Epithelial cell of proximal tubule (primary cell): ENCODE measurements at regions not wholly inside any gene's neighbourhood (a gene's known extent, or its start where the extent isn't known, plus 50 kb on each side); places are given as distances from the start of the nearest gene placed in this dataset.

Source experiments
- DNase-seq: peaks from one replicate; pipeline ENCODE4 v3.0.0-alpha.2; 2011; ENCODE audit warnings: low read depth
- H3K4me3 ChIP-seq: 2 replicates; pipeline ENCODE4 v1.5.1; 2011; ENCODE audit warnings: low read depth, mild to moderate bottlenecking, low read length
- TF ChIP-seq, protein P1 (sequence below): conservative IDR thresholded peaks from 2 replicates; pipeline ENCODE4 v1.5.1; 2012; ENCODE audit warnings: low read depth, mild to moderate bottlenecking, low read length

- no peak for DNase-seq
- TF ChIP-seq, protein P1, sequence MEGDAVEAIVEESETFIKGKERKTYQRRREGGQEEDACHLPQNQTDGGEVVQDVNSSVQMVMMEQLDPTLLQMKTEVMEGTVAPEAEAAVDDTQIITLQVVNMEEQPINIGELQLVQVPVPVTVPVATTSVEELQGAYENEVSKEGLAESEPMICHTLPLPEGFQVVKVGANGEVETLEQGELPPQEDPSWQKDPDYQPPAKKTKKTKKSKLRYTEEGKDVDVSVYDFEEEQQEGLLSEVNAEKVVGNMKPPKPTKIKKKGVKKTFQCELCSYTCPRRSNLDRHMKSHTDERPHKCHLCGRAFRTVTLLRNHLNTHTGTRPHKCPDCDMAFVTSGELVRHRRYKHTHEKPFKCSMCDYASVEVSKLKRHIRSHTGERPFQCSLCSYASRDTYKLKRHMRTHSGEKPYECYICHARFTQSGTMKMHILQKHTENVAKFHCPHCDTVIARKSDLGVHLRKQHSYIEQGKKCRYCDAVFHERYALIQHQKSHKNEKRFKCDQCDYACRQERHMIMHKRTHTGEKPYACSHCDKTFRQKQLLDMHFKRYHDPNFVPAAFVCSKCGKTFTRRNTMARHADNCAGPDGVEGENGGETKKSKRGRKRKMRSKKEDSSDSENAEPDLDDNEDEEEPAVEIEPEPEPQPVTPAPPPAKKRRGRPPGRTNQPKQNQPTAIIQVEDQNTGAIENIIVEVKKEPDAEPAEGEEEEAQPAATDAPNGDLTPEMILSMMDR: peak; percentile 76
- H3K4me3 ChIP-seq: no peak overlapping the region
Measured at GRCh38 chr10:90148116-90148855, 446.9 kb downstream of the KIF20B start.

DNA sequence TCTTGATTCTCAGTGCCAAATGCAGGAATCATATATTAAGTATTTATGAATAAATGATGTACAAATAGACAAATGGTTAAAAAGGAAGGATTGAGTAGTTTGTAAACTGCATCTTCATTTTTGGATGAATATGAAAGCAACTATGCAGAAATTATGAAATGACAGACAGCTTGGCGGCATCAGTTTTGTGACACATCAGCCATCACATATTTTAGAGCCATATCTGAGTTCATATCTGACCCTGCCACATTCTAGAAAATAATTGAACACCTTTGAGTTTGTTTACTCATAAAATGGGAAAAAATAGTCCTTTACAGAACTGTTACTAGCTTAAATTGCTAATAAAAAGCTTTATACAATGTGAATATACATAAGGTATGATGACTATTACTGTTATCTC is 448.2 kb downstream of the KIF20B start:
- H3K4me3 ChIP-seq: no peak overlapping the region
- TF ChIP-seq, protein P1: no peak
- no peak for DNase-seq

DNA sequence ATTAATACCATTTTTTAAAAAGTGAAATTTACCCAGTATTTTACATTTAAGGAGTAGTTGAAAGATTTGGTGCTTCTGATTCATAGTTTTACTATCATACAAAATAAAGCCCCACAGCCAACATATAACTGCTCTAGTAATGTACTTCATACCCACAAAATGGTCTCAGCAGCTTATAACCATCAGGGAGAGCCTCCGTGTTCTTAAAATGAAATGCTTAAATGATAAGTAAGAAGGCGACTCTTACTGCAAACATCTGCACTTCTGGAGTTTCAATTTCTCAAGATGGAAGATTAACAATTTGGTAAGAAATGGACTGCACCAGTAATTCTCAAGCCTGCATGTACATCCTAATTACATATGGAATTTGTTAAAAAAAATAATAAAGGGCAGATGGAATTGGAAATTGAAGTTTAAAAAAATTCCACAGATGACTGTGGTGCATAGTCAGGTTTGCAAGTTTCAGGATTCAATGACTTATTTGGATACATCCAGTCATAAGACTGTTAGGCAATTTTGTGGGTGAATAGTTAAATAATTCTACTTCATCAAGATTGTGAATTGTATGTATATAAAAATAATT is 461.0 kb downstream of the KIF20B start:
- no peak for DNase-seq
- no peak overlapping the region for H3K4me3 ChIP-seq
- TF ChIP-seq, protein P1: no peak

DNA sequence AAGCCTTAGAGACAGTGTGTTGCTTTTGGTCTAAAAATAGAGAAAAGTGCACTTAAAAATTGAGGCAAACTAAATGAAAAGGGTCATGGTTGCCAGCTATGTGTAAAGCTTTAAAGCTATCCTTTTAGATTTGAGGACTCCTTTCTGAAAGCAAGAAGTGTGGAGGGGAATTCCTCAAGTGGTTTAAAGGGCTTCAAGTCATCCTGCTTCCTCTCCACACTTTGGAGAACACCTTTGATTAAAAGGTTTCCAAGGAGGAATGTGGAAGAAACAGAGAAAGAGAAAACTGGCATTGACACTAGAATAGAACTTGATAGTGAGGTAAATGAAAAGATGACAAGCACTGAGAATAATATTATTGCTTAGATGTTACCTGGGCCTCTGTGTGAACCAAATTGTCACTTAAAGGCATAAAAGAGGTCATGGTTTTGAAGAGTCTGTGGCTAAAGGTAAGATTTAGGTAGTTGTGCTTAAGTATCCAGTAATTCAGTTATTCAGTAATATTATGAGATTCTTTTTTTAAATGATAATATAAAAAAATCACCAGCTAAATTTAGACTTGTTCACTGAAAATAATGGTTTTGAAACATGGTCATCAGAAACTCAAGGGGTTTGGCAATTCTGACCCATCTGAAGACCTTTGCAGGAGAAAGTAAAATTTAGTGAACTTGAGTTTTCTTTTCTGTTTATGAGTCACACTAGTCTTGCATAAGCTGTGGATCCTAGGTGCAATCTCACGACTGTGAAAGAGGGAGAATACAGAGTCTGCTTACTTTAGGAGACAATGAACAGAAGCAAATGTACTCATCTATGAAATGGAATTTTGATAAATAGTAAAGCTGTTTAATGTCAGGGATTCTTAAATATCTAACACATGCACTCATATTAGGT is 466.0 kb downstream of the KIF20B start:
- TF ChIP-seq, protein P1: no peak
- no peak for DNase-seq
- no peak overlapping the region for H3K4me3 ChIP-seq

- H3K4me3 ChIP-seq: no peak overlapping the region
- no peak for DNase-seq
- TF ChIP-seq, protein P1: no peak
Measured at GRCh38 chr10:90168244-90168643, 466.9 kb downstream of the KIF20B start.

DNA sequence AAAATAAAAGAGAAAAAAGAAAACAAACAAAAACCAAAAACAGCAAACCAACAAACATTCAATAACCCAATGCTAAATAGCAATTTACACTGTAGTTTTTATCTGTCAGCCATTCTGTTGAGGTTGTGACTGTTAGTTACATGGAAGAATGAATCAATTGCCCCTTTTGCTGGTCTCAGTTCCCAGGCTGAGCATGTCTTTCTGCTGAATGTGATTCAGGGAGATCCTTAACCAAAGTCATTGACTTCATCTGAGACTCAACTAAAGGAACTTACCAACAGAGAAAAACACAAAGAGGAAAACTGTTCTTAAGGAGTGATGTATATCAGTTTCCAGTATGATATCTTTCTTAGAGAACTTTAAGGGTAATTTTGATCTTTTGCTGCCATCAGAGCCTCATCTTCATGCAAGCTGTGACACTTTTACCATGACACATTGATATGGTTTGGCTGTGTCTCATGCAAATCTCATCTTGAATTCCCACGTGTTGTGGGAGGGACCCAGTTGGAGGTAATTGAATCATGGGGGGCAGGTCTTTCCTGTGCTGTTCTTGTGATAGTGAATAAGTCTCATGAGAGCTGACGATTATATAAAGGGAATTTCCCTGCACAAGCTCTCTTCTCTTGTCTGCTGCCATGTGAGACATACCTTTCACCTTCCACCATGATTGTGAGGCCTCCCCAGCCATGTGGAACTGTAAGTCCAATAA is 469.8 kb downstream of the KIF20B start:
- no peak overlapping the region for H3K4me3 ChIP-seq
- TF ChIP-seq, protein P1: no peak

More for the DNA sequence above, 469.8 kb downstream of the KIF20B start:
- no peak for DNase-seq
